Erythroblast (primary cell): ENCODE measurements at regions not wholly inside any gene's neighbourhood (a gene's known extent, or its start where the extent isn't known, plus 50 kb on each side); places are given as distances from the start of the nearest gene placed in this dataset.

ENCODE experiments used
- GATA1 ChIP-seq: IDR thresholded peaks from 2 replicates; pipeline ENCODE4 v1.6.1; 2011; ENCODE audit warnings: low read depth, mild to moderate bottlenecking, control low read depth, low read length, moderate library complexity
- POLR2A ChIP-seq: IDR thresholded peaks from 2 replicates; pipeline ENCODE4 v1.6.1; 2011; ENCODE audit warnings: mild to moderate bottlenecking, low read length

DNA sequence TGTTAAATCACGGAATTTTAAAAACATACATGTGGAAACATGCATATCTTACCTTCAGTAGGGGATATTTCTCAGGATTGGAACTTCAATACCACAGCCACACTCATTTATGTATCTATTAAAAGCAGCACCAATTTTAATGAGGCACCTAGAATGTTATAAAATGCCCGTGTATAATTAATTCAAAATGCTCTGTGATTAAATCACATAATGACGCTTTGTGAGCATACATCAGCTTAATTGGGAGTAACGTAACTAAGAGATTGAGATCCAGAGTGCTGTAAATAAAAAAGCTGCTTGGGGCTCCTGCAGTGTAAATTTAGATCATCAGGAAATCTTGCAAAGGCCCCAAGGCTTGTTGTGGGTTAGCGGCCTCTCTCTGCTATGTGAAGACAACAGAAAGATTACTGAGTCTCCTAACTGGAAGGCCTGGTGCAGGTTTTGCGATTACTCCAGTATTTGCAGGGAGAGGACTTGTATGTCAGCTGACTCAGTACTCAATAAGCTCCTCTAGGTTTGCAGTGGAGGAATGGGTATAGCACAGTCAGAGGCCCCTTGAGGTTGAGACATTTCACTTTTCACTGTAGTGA lies 195.5 kb upstream of the PHYHIPL start:
- no peak for TF ChIP-seq POLR2A
- TF ChIP-seq GATA1 = no peak
